ENCODE measurements at regions not wholly inside any gene's neighbourhood (a gene's known extent, or its start where the extent isn't known, plus 50 kb on each side); places are given as distances from the start of the nearest gene placed in this dataset.

- Histone ChIP-seq H2AFZ (ENCODE audit: low read depth, low read length) (no peak overlapping the region), H3K9ac (ENCODE audit: low read length) (no peak overlapping the region), H3K36me3 (replicated peaks; ENCODE audit: low read depth, low read length) (no peaks in the 10 kb centered on the region), H3K4me2 (ENCODE audit: low read length) (no peak overlapping the region), H3K79me2 (ENCODE audit: low read length) (no peaks in the 10 kb centered on the region), H3K9me3 (ENCODE audit: insufficient read depth, low read length) (no peaks in the 10 kb centered on the region), H3K4me1 (ENCODE audit: low read length) (no peaks in the 10 kb centered on the region), H3K27me3 (ENCODE audit: low read depth, low read length) (no peaks in the 10 kb centered on the region), H3K4me3 (ENCODE audit: low read length) (no peak overlapping the region), H3K27ac (ENCODE audit: low read length) (no peak overlapping the region), H4K20me1 (ENCODE audit: insufficient read depth, low read length) (no peaks in the 10 kb centered on the region)
- no peak for TF ChIP-seq CTCF (IDR thresholded peaks at IDR 0.05; ENCODE audit: low read depth, low read length)
- TF ChIP-seq EZH2phosphoT487 (IDR thresholded peaks at IDR 0.05; ENCODE audit: low read depth): no peak
Observed at GRCh38 chr15:39202641-39203040, 378.2 kb upstream of the THBS1 start.

- Histone ChIP-seq H3K9me3 (ENCODE audit: insufficient read depth, low read length) (no peaks in the 10 kb centered on the region), H3K4me2 (ENCODE audit: low read length) (no peak overlapping the region), H3K9ac (ENCODE audit: low read length) (no peak overlapping the region), H3K4me1 (ENCODE audit: low read length) (peaks cover 6% of the 10 kb centered on the region), H2AFZ (ENCODE audit: low read depth, low read length) (no peak overlapping the region), H4K20me1 (ENCODE audit: insufficient read depth, low read length) (no peaks in the 10 kb centered on the region), H3K36me3 (replicated peaks; ENCODE audit: low read depth, low read length) (no peaks in the 10 kb centered on the region), H3K27ac (ENCODE audit: low read length) (no peak overlapping the region), H3K4me3 (ENCODE audit: low read length) (no peak overlapping the region), H3K79me2 (ENCODE audit: low read length) (no peaks in the 10 kb centered on the region), H3K27me3 (ENCODE audit: low read depth, low read length) (no peaks in the 10 kb centered on the region)
- TF ChIP-seq CTCF (IDR thresholded peaks at IDR 0.05; ENCODE audit: low read depth, low read length) (no peak), EZH2phosphoT487 (IDR thresholded peaks at IDR 0.05; ENCODE audit: low read depth) (no peak)
Observed at GRCh38 chr15:39204031-39204430, 376.8 kb upstream of the THBS1 start.

GRCh38 chr15:39205081-39205480, 375.8 kb upstream of the THBS1 start:
- TF ChIP-seq EZH2phosphoT487 (IDR thresholded peaks at IDR 0.05; ENCODE audit: low read depth): no peak
- no peak for TF ChIP-seq CTCF (IDR thresholded peaks at IDR 0.05; ENCODE audit: low read depth, low read length)
- H3K4me1 ChIP-seq (ENCODE audit: low read length): peaks cover 7% of the 10 kb centered on the region
- no peak overlapping the region for H3K27ac ChIP-seq (ENCODE audit: low read length)
- no peaks in the 10 kb centered on the region for H3K79me2 ChIP-seq (ENCODE audit: low read length)
- H2AFZ ChIP-seq (ENCODE audit: low read depth, low read length): no peak overlapping the region
- H3K4me3 ChIP-seq (ENCODE audit: low read length): no peak overlapping the region
- H3K9me3 ChIP-seq (ENCODE audit: insufficient read depth, low read length): no peaks in the 10 kb centered on the region
- H3K9ac ChIP-seq (ENCODE audit: low read length): no peak overlapping the region
- no peaks in the 10 kb centered on the region for H3K27me3 ChIP-seq (ENCODE audit: low read depth, low read length)
- no peak overlapping the region for H3K4me2 ChIP-seq (ENCODE audit: low read length)
- no peaks in the 10 kb centered on the region for H4K20me1 ChIP-seq (ENCODE audit: insufficient read depth, low read length)
- no peaks in the 10 kb centered on the region for H3K36me3 ChIP-seq (replicated peaks; ENCODE audit: low read depth, low read length)

- Histone ChIP-seq H3K4me2 (ENCODE audit: low read length) (no peak overlapping the region), H3K4me1 (ENCODE audit: low read length) (peaks cover 7% of the 10 kb centered on the region), H2AFZ (ENCODE audit: low read depth, low read length) (no peak overlapping the region), H3K27ac (ENCODE audit: low read length) (no peak overlapping the region), H3K9me3 (ENCODE audit: insufficient read depth, low read length) (no peaks in the 10 kb centered on the region), H3K79me2 (ENCODE audit: low read length) (no peaks in the 10 kb centered on the region), H3K27me3 (ENCODE audit: low read depth, low read length) (no peaks in the 10 kb centered on the region), H4K20me1 (ENCODE audit: insufficient read depth, low read length) (no peaks in the 10 kb centered on the region), H3K9ac (ENCODE audit: low read length) (no peak overlapping the region), H3K4me3 (ENCODE audit: low read length) (no peak overlapping the region), H3K36me3 (replicated peaks; ENCODE audit: low read depth, low read length) (no peaks in the 10 kb centered on the region)
- TF ChIP-seq EZH2phosphoT487 (IDR thresholded peaks at IDR 0.05; ENCODE audit: low read depth) (no peak), CTCF (IDR thresholded peaks at IDR 0.05; ENCODE audit: low read depth, low read length) (no peak)
Observed at GRCh38 chr15:39205506-39206371, 375.1 kb upstream of the THBS1 start.

Data from OCI-LY3 (cell line).